ENCODE measurements at regions not wholly inside any gene's neighbourhood (a gene's known extent, or its start where the extent isn't known, plus 50 kb on each side); places are given as distances from the start of the nearest gene placed in this dataset.

- no peak for TF ChIP-seq CTCF (IDR thresholded peaks at IDR 0.05; ENCODE audit: low read length, missing control alignments)
- DNase-seq (ENCODE audit: low read depth) = peak; percentile 21
- peak overlapping the region; percentile 53 for H3K4me3 ChIP-seq (replicated peaks; ENCODE audit: low read depth, low read length)
These were observed 53.5 kb upstream of the ABL1 start for GRCh38 chr9:130781569-130781968.

- no peak for TF ChIP-seq CTCF (IDR thresholded peaks at IDR 0.05; ENCODE audit: low read length, missing control alignments)
- no peak overlapping the region for H3K4me3 ChIP-seq (replicated peaks; ENCODE audit: low read depth, low read length)
These were observed 52.0 kb upstream of the ABL1 start for GRCh38 chr9:130782886-130783530.

GRCh38 chr9:130785053-130785452, 50.0 kb upstream of the ABL1 start:
- DNase-seq (ENCODE audit: low read depth) = no peak
- no peak for TF ChIP-seq CTCF (IDR thresholded peaks at IDR 0.05; ENCODE audit: low read length, missing control alignments)
- no peak overlapping the region for H3K4me3 ChIP-seq (replicated peaks; ENCODE audit: low read depth, low read length)

More at GRCh38 chr9:130782886-130783530, 52.0 kb upstream of the ABL1 start:
- peak; percentile 31 for DNase-seq (ENCODE audit: low read depth)
